ENCODE measurements at regions not wholly inside any gene's neighbourhood (a gene's known extent, or its start where the extent isn't known, plus 50 kb on each side); places are given as distances from the start of the nearest gene placed in this dataset.

- ATAC-seq (replicated peaks in 1 of 4), result no peak
- no peak overlapping the region for H3K4me3 Mint-ChIP-seq
- POLR2A ChIA-PET, result no interaction called here
These were observed 77.6 kb downstream of the PCDH1 start for GRCh38 chr5:141800617-141801016.

DNA sequence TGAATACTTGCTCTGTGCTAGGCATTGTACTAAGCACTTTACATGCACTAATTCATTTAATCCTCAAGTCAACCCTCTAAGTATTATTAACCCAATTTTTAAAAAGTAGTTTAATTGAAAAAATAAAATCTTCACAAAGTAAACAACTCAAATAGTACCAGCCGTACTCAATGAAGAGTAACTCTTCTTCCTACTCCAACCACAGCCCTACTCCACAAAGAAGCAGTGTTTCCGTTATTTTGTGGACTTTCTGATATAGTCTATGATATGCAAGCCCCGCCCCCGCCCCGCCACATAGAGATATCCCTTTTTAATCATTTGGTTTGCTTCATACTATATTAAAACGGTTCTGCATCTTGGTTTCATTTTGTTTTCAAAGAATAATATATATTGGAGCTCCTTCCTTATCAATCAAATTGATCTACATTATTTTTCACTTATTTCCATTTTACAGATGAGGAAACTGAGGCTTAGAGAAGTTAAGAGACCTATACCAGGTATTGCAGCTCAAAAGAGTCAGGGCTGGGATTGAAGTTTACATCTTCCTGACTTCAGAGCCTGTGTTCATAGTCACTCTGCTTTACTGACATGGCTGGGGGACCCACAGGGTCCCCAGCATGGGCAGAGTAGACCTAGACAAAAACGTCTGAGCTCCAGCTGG lies 78.6 kb downstream of the PCDH1 start:
- Histone ChIP-seq H3K4me1 (ENCODE audit: control insufficient read depth in 1 of 2, extremely low read depth in 1 of 2, insufficient read depth in 2 of 2, low read length in 2 of 2) (peaks cover 0 to 3% of the 10 kb centered on the region in 2 experiments), H3K36me3 (ENCODE audit: control insufficient read depth in 2 of 2, extremely low read depth in 1 of 2, insufficient read depth in 1 of 2, low read length in 1 of 2) (no peaks in the 10 kb centered on the region), H3K27ac (ENCODE audit: low read length) (no peak overlapping the region), H3K27me3 (replicated peaks in 1 of 2; ENCODE audit: control insufficient read depth in 2 of 2, extremely low read depth in 1 of 2, insufficient read depth in 2 of 2, low read length in 1 of 2) (peaks cover 4 to 42% of the 10 kb centered on the region in 2 experiments), H3K4me3 (ENCODE audit: control insufficient read depth in 1 of 2, extremely low read depth in 1 of 2, low read length in 1 of 2) (no peak overlapping the region), H3K9me3 (no peaks in the 10 kb centered on the region)
- H3K27ac Mint-ChIP-seq, result no peak overlapping the region
- H3K4me3 Mint-ChIP-seq, result no peak overlapping the region
- no peaks in the 10 kb centered on the region for H3K9me3 Mint-ChIP-seq
- 60% methylated on average over 1 of the region's 7 CpGs for WGBS (ENCODE audit: insufficient coverage)
- ChIA-PET POLR2A (no interaction called here), CTCF (interaction anchor here in 1 of 2 donors (0.6 kb wide), 1 partner anchor 1621 kb away, joined by 3 read pairs; no protein-coding TSS in a partner anchor)
- no peaks in the 10 kb centered on the region for H3K36me3 Mint-ChIP-seq
- H3K4me1 Mint-ChIP-seq, result peaks cover 0 to 9% (median 4%) of the 10 kb centered on the region in 3 donors
- H3K27me3 Mint-ChIP-seq, result peaks cover 17 to 23% of the 10 kb centered on the region in 2 donors
- DNase-seq (no peak), ATAC-seq (replicated peaks in 1 of 4) (peak in 1 of 4 experiments; percentile 58)

More at GRCh38 chr5:141800617-141801016, 77.6 kb downstream of the PCDH1 start:
- no peaks in the 10 kb centered on the region for H3K9me3 Mint-ChIP-seq
- CTCF ChIA-PET, result no interaction called here
- WGBS (ENCODE audit: insufficient coverage), result 80% methylated on average over 1 of the region's 6 CpGs
- DNase-seq, result no peak
- peaks cover 5 to 42% of the 10 kb centered on the region in 2 experiments for H3K27me3 ChIP-seq (replicated peaks in 1 of 2; ENCODE audit: control insufficient read depth in 2 of 2, extremely low read depth in 1 of 2, insufficient read depth in 2 of 2, low read length in 1 of 2)
- peaks cover 27 to 33% of the 10 kb centered on the region in 2 donors for H3K27me3 Mint-ChIP-seq
- no peak overlapping the region for H3K4me3 ChIP-seq (ENCODE audit: control insufficient read depth in 1 of 2, extremely low read depth in 1 of 2, low read length in 1 of 2)
- no peak overlapping the region for H3K27ac ChIP-seq (ENCODE audit: low read length)
- H3K4me1 ChIP-seq (ENCODE audit: control insufficient read depth in 1 of 2, extremely low read depth in 1 of 2, insufficient read depth in 2 of 2, low read length in 2 of 2), result peaks cover 0 to 3% of the 10 kb centered on the region in 2 experiments
- no peak overlapping the region for H3K27ac Mint-ChIP-seq
- H3K4me1 Mint-ChIP-seq, result peaks cover 0 to 9% (median 4%) of the 10 kb centered on the region in 3 donors
- H3K9me3 ChIP-seq, result no peaks in the 10 kb centered on the region
- H3K36me3 Mint-ChIP-seq, result no peaks in the 10 kb centered on the region
- H3K36me3 ChIP-seq (ENCODE audit: control insufficient read depth in 2 of 2, extremely low read depth in 1 of 2, insufficient read depth in 1 of 2, low read length in 1 of 2), result no peaks in the 10 kb centered on the region

DNA sequence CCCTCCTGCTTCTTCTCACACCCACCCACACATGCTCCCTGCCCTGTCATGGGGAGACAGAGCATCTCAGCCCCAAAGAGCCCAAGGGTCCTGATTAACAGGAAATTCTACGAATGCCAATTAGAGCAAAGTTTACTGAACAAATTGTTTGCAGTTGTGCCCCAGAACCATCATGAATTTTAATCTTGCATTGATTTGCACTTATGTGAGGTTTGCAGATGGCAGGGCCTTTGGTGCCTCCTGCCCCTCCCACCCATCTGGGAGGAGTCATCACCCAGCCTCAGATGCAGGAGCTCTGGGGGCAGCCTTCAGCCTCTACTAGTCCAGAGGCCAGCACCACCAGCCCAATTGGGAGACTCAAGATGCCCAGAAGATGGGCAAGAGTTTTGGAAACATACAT lies 80.8 kb downstream of the PCDH1 start:
- ChIA-PET CTCF (no interaction called here), POLR2A (no interaction called here)
- H3K4me1 Mint-ChIP-seq, result peaks cover 0 to 9% (median 4%) of the 10 kb centered on the region in 3 donors
- ATAC-seq (replicated peaks in 1 of 4) (no peak), DNase-seq (no peak)
- H3K36me3 Mint-ChIP-seq, result no peaks in the 10 kb centered on the region
- H3K4me3 Mint-ChIP-seq, result no peak overlapping the region
- Histone ChIP-seq H3K36me3 (ENCODE audit: control insufficient read depth in 2 of 2, extremely low read depth in 1 of 2, insufficient read depth in 1 of 2, low read length in 1 of 2) (no peaks in the 10 kb centered on the region), H3K4me3 (ENCODE audit: control insufficient read depth in 1 of 2, extremely low read depth in 1 of 2, low read length in 1 of 2) (no peak overlapping the region), H3K27ac (ENCODE audit: low read length) (no peak overlapping the region), H3K9me3 (no peaks in the 10 kb centered on the region), H3K27me3 (replicated peaks in 1 of 2; ENCODE audit: control insufficient read depth in 2 of 2, extremely low read depth in 1 of 2, insufficient read depth in 2 of 2, low read length in 1 of 2) (peaks cover 0 to 33% of the 10 kb centered on the region in 2 experiments), H3K4me1 (ENCODE audit: control insufficient read depth in 1 of 2, extremely low read depth in 1 of 2, insufficient read depth in 2 of 2, low read length in 2 of 2) (peaks cover 0 to 3% of the 10 kb centered on the region in 2 experiments)
- H3K27ac Mint-ChIP-seq, result no peak overlapping the region
- peaks cover 7 to 12% of the 10 kb centered on the region in 2 donors for H3K27me3 Mint-ChIP-seq
- WGBS (ENCODE audit: insufficient coverage), result 60% methylated on average over 1 of the region's 1 CpG
- H3K9me3 Mint-ChIP-seq, result no peaks in the 10 kb centered on the region

- POLR2A ChIA-PET, result no interaction called here
- H3K27me3 Mint-ChIP-seq, result peaks cover 7% of the 10 kb centered on the region in 2 donors
- CTCF ChIA-PET, result no interaction called here
- 87% methylated on average over 4 of the region's 5 CpGs for WGBS (ENCODE audit: insufficient coverage)
- H3K27ac Mint-ChIP-seq, result no peak overlapping the region
- no peak overlapping the region for H3K4me3 Mint-ChIP-seq
- Histone ChIP-seq H3K9me3 (no peaks in the 10 kb centered on the region), H3K4me1 (ENCODE audit: control insufficient read depth in 1 of 2, extremely low read depth in 1 of 2, insufficient read depth in 2 of 2, low read length in 2 of 2) (peaks cover 0 to 3% of the 10 kb centered on the region in 2 experiments), H3K27me3 (replicated peaks in 1 of 2; ENCODE audit: control insufficient read depth in 2 of 2, extremely low read depth in 1 of 2, insufficient read depth in 2 of 2, low read length in 1 of 2) (peaks cover 0 to 28% of the 10 kb centered on the region in 2 experiments), H3K27ac (ENCODE audit: low read length) (no peak overlapping the region), H3K4me3 (ENCODE audit: control insufficient read depth in 1 of 2, extremely low read depth in 1 of 2, low read length in 1 of 2) (no peak overlapping the region), H3K36me3 (ENCODE audit: control insufficient read depth in 2 of 2, extremely low read depth in 1 of 2, insufficient read depth in 1 of 2, low read length in 1 of 2) (no peaks in the 10 kb centered on the region)
- ATAC-seq (replicated peaks in 1 of 4) (no peak), DNase-seq (no peak)
- H3K9me3 Mint-ChIP-seq, result no peaks in the 10 kb centered on the region
- H3K36me3 Mint-ChIP-seq, result no peaks in the 10 kb centered on the region
- H3K4me1 Mint-ChIP-seq, result peaks cover 0 to 9% (median 4%) of the 10 kb centered on the region in 3 donors
These were observed 82.8 kb downstream of the PCDH1 start for GRCh38 chr5:141795421-141795820.

- Histone ChIP-seq H3K27ac (ENCODE audit: low read length) (no peak overlapping the region), H3K4me1 (ENCODE audit: control insufficient read depth in 1 of 2, extremely low read depth in 1 of 2, insufficient read depth in 2 of 2, low read length in 2 of 2) (no peaks in the 10 kb centered on the region), H3K9me3 (no peaks in the 10 kb centered on the region), H3K36me3 (ENCODE audit: control insufficient read depth in 2 of 2, extremely low read depth in 1 of 2, insufficient read depth in 1 of 2, low read length in 1 of 2) (no peaks in the 10 kb centered on the region), H3K4me3 (ENCODE audit: control insufficient read depth in 1 of 2, extremely low read depth in 1 of 2, low read length in 1 of 2) (no peak overlapping the region), H3K27me3 (replicated peaks in 1 of 2; ENCODE audit: control insufficient read depth in 2 of 2, extremely low read depth in 1 of 2, insufficient read depth in 2 of 2, low read length in 1 of 2) (peaks cover 0 to 36% of the 10 kb centered on the region in 2 experiments)
- no peak overlapping the region for H3K27ac Mint-ChIP-seq
- H3K36me3 Mint-ChIP-seq, result no peaks in the 10 kb centered on the region
- no peak overlapping the region for H3K4me3 Mint-ChIP-seq
- POLR2A ChIA-PET, result no interaction called here
- H3K9me3 Mint-ChIP-seq, result no peaks in the 10 kb centered on the region
- no peak for DNase-seq
- CTCF ChIA-PET, result interaction anchor here in 1 of 2 donors (0.7 kb wide), 1 partner anchor 9 kb away, joined by 4 read pairs; no protein-coding TSS in a partner anchor
- peaks cover 0 to 2% (median 0%) of the 10 kb centered on the region in 3 donors for H3K4me1 Mint-ChIP-seq
- WGBS (ENCODE audit: insufficient coverage), result no CpG with 5 or more reads among the region's 4 CpGs
- ATAC-seq (replicated peaks in 1 of 4), result no peak
- peaks cover 14 to 17% of the 10 kb centered on the region in 2 donors for H3K27me3 Mint-ChIP-seq
These were observed 84.3 kb downstream of the PCDH1 start for GRCh38 chr5:141793881-141794280.

DNA sequence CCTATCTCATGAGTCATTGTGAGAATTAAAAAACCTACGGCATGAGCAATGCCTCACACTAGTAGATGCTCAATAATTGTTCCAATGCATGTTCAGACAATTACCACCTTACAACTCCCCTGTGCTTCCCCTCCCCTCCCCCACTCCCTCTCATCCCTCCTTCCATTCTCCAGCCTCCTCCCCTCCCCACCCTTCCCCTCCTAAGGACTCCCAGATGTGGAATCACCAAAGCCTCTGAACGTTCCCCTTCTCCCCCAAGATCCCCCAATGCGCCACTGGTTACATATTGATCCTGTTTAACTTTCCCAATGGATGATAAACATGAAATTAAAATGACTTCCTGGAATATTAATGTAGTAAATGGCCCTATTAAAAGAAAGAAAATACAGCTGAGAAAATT lies 84.8 kb downstream of the PCDH1 start:
- no peaks in the 10 kb centered on the region for H3K9me3 ChIP-seq
- no peak overlapping the region for H3K4me3 Mint-ChIP-seq
- H3K27ac ChIP-seq (ENCODE audit: low read length), result no peak overlapping the region
- DNase-seq, result no peak
- no peak for ATAC-seq (replicated peaks in 1 of 4)
- no peak overlapping the region for H3K4me3 ChIP-seq (ENCODE audit: control insufficient read depth in 1 of 2, extremely low read depth in 1 of 2, low read length in 1 of 2)
- ChIA-PET CTCF (no interaction called here), POLR2A (no interaction called here)
- H3K27me3 Mint-ChIP-seq, result peaks cover 15 to 16% of the 10 kb centered on the region in 2 donors
- 100% methylated on average over 1 of the region's 3 CpGs for WGBS (ENCODE audit: insufficient coverage)
- H3K4me1 Mint-ChIP-seq, result no peaks in the 10 kb centered on the region
- H3K36me3 ChIP-seq (ENCODE audit: control insufficient read depth in 2 of 2, extremely low read depth in 1 of 2, insufficient read depth in 1 of 2, low read length in 1 of 2), result no peaks in the 10 kb centered on the region
- H3K27me3 ChIP-seq (replicated peaks in 1 of 2; ENCODE audit: control insufficient read depth in 2 of 2, extremely low read depth in 1 of 2, insufficient read depth in 2 of 2, low read length in 1 of 2), result peaks cover 0 to 41% of the 10 kb centered on the region in 2 experiments
- no peak overlapping the region for H3K27ac Mint-ChIP-seq
- H3K36me3 Mint-ChIP-seq, result no peaks in the 10 kb centered on the region
- no peaks in the 10 kb centered on the region for H3K9me3 Mint-ChIP-seq
- no peaks in the 10 kb centered on the region for H3K4me1 ChIP-seq (ENCODE audit: control insufficient read depth in 1 of 2, extremely low read depth in 1 of 2, insufficient read depth in 2 of 2, low read length in 2 of 2)
